HG03139 (cell line): ENCODE measurements at regions not wholly inside any gene's neighbourhood (a gene's known extent, or its start where the extent isn't known, plus 50 kb on each side); places are given as distances from the start of the nearest gene placed in this dataset.
"Not testable (repeated sequence)": the region's sequence is repeated elsewhere in the genome, so short reads cannot be mapped to it uniquely, and the experiment has no call there.

Source experiments
- ATAC-seq: cut with Tn5 transposase; IDR thresholded peaks from one replicate; pipeline ENCODE4 v1.9.1; 2021; ENCODE audit not compliant: unreplicated experiment

- ATAC-seq = no peak
Observed at GRCh38 chr9:33623658-33624586, 99.9 kb downstream of the ANKRD18B start.

- not testable (repeated sequence) for ATAC-seq
Observed at GRCh38 chr9:33628318-33628717, 104.3 kb downstream of the ANKRD18B start.

GRCh38 chr9:33628865-33629410 is 104.9 kb downstream of the ANKRD18B start:
- no peak for ATAC-seq

GRCh38 chr9:33633636-33634035 is 109.6 kb downstream of the ANKRD18B start:
- no peak for ATAC-seq

- no peak for ATAC-seq
Observed at GRCh38 chr9:33637881-33638280, 113.8 kb downstream of the ANKRD18B start.

GRCh38 chr9:33638391-33638915 is 114.4 kb downstream of the ANKRD18B start:
- no peak for ATAC-seq

- no peak for ATAC-seq
Observed at GRCh38 chr9:33645706-33646105, 121.7 kb downstream of the ANKRD18B start.

GRCh38 chr9:33649463-33649862 is 125.4 kb downstream of the ANKRD18B start:
- ATAC-seq = no peak

- no peak for ATAC-seq
Observed at GRCh38 chr9:33651125-33651524, 127.1 kb downstream of the ANKRD18B start.

GRCh38 chr9:33659921-33660320 is 135.4 kb upstream of the PRSS3 start:
- no peak for ATAC-seq

GRCh38 chr9:33660772-33661171 is 134.6 kb upstream of the PRSS3 start:
- ATAC-seq = no peak

GRCh38 chr9:33661176-33661575 is 134.2 kb upstream of the PRSS3 start:
- ATAC-seq = no peak

- ATAC-seq = no peak
Observed at GRCh38 chr9:33662871-33663270, 132.5 kb upstream of the PRSS3 start.

- ATAC-seq = not testable (repeated sequence)
Observed at GRCh38 chr9:33676194-33676745, 119.1 kb upstream of the PRSS3 start.

- ATAC-seq = no peak
Observed at GRCh38 chr9:33676746-33677505, 118.4 kb upstream of the PRSS3 start.

GRCh38 chr9:33677506-33677809 is 117.9 kb upstream of the PRSS3 start:
- no peak for ATAC-seq

- ATAC-seq = no peak
Observed at GRCh38 chr9:33677961-33678360, 117.4 kb upstream of the PRSS3 start.

- no peak for ATAC-seq
Observed at GRCh38 chr9:33682551-33682950, 112.8 kb upstream of the PRSS3 start.

GRCh38 chr9:33684831-33685230 is 110.5 kb upstream of the PRSS3 start:
- no peak for ATAC-seq

- no peak for ATAC-seq
Observed at GRCh38 chr9:33686942-33687341, 108.4 kb upstream of the PRSS3 start.

- ATAC-seq = no peak
Observed at GRCh38 chr9:33687779-33688178, 107.6 kb upstream of the PRSS3 start.
